GM21786 (cell line): ENCODE measurements at regions not wholly inside any gene's neighbourhood (a gene's known extent, or its start where the extent isn't known, plus 50 kb on each side); places are given as distances from the start of the nearest gene placed in this dataset.
"Not testable (repeated sequence)": the region's sequence is repeated elsewhere in the genome, so short reads cannot be mapped to it uniquely, and the experiment has no call there.

Experiments used
- ATAC-seq: cut with Tn5 transposase; IDR thresholded peaks from one replicate; pipeline ENCODE4 v1.9.1; 2021; ENCODE audit not compliant: unreplicated experiment

DNA sequence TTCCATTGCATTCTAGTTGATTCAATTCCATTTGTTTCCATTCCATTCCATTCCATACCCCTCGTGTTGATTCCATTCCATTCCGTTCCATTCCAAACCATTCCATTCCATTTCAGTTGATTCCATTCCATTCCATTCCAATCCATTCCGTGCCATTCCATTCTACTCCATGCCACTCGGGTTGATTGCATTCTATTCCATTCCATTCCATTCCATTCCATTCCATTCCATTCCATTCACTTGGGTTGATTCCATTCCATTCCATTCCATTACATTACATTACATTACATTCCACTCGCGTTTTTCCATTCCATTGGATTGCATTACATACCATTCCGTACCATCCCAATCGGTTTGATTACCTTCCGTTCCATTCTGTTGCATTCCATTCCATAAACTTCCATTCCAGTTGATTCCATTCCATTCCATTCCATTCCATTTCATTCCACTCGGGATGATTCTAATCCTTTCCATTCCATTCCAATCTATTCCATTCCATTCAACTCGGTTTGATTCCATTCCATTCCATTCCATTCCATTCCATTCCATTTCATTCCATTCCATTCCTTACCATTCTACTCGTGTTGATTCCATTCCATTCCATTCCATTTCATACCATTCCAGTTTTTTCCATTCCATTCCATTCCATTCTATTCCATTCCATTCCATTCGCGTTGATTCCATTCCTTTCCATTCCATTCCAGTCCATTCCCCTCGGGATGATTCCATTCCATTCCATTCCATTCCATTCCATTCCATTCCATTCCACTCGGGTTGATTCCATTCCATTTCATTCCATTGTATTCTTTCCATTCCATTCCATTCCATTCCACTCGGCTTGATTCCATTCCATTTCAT, 1140.4 kb downstream of the RPIA start:
- ATAC-seq: no peak

DNA sequence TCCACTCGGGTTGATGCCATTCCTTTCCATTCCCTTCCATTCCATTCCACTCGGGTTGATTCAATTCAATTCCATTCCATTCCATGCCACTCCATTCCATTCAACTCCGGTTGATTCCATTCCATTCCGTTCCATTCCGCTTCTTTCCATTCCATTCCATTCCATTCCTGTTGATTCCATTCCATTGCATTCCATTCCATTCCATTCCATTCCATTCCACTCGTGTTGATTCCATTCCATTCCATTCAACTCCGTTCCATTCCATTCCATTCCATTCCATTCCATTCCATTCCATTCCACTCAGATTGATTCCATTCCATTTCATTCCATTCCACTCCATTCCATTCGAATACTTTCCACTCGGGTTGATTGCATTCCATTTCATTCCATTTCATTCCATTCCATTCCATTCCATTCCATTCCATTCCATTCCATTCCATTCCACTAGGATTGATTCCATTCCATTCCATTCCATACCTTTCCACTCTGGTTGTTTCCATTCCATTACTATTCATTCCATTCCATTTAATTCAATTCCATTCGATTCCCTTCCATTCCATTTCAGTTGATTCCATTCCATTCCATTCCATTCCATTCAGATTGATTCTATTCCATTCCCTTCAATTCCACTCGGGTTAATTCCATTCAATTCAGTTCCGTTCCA, 1141.8 kb downstream of the RPIA start:
- peak; percentile 34 for ATAC-seq

DNA sequence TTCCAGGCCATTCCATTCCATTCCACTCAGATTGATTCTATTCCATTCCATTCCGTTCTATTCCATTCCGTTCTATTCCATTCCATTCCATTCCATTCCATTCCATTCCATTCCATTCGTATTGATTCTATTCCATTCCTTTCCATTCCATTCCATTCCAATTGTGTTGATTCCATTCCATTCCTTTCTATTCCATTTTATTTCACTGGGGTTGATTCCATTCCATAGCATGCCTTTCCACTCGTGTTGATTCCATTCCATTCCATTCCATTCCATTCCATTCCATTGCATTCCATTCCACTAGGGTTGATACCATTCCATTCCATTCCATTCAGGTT, 1142.3 kb downstream of the RPIA start:
- ATAC-seq: no peak

DNA sequence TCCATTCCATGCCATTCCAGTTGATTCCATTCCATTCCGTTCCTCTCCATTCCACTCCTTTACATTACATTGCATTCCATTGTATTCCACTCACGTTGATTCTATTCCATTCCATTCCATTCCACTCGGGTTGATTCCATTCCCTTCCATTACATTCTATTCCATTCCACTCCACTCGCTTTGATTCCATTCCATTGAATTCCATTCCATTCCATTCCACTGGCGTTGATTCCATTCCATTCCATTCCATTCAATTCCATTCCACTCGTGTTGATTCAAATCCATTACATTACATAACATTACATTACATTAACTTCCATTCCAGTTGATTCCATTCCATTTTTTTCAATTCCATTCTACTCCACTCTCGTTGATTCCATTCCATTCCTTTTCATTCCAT, 1142.8 kb downstream of the RPIA start:
- no peak for ATAC-seq

DNA sequence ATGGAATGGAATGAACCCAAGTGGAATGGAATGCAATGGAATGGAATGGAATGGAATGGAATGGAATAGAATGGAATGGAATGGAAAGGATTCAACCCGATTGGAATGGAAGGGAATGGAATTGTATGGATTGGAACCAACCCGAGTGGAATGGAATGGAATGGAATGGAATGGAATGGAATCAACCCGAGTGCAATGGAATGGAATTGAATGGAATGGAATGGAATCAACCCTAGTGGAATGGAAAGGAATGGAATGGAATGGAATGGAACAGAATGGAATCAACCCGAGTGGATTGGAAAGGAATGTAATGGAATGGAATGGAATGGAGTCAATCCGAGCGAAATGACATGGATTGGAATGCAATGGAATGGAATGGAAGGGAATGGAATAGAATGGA, 1144.9 kb downstream of the RPIA start:
- not testable (repeated sequence) for ATAC-seq

DNA sequence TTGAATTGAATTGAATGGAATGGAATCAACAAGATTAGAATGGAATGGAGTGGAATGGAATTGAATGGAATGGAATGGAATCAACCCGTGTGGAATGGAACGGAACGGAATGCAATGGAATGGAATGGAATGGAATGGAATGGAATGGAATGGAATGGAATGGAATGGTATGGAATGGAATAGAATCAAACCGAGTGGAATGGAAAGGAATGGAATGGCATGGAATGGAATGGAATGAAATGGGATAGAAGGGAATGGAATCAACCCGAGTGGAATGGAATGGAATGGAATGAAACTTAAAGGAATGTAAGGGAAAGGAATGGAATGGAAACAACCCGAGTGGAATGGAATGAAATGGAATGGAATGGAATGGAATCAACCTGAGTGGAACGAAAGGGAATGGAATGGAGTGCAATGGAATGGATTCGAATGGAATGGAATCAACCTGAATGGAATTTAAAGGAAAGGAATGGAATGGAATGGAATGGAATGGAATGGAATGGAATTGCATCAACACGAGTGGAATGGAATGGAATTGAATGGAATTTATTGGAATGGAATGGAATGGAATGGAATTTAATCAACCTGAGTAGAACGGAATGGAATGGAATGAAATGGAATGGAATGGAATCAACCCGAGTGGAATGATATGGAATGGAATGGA, 1146.6 kb downstream of the RPIA start:
- ATAC-seq: no peak

DNA sequence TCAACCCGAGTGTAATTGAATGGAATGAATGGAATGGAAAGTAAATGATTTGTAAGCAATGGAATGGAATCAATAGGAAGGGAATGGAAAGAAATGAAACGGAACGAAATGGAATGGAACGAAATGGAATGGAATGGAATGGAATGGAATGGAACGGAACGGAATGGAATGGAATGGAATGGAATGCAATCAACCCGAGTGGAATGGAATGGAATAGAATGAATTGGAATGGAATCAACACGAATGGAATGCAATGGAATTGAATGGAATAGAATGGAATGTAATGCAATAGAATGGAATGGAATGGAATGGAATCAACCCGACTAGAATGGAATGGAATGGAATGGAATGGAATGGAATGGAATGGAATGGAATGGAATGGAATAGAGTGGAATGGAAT, 1148.7 kb downstream of the RPIA start:
- ATAC-seq: not testable (repeated sequence)

DNA sequence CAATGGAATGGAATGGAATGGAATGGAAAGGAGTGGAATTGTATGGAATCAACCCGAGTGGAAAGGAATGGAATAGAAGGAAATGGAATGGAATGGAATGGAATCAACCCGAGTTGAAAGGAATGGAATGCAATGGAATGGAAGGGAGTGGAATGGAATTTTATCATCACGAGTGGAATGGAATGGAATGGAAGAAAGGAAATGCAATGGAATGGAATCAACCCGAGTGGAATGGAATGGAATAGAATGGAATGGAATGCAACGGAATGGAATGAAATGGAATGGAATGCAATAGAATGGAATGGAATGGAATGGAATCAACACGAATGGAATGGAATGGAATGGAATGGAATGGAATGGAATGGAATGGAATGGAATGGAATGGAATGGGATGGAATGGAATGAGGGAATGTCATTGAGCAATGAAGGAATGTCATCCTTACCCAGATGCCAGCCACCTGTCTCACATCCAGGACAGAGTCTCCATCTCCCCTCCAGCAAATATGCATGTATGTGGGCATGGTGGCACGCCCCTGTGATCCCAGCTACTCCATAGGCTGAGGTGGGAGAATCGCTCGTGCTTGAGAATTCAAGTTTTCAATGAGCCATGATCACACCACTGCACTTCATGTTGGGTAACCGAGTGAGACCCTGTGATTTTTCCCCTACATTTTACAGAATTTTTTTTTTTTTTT, 1149.5 kb downstream of the RPIA start:
- not testable (repeated sequence) for ATAC-seq

DNA sequence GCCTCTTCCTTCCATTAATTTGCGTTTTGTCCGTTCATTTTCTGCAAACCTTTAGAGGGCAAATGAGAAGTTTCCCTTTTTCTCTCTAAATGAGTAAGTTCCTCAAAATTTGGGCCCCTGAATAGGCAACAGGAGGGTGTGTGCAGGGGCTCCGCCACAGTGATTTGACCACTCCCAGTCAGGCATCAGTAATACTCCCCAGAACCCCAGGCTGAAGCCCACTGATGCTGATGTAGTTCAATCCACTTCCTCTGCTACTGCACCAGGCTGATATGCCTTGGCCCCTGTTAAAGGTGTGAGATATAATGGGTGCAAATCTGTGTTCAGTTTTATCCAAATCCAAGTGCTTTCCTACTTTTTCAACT, 1150.0 kb downstream of the RPIA start:
- no peak for ATAC-seq

DNA sequence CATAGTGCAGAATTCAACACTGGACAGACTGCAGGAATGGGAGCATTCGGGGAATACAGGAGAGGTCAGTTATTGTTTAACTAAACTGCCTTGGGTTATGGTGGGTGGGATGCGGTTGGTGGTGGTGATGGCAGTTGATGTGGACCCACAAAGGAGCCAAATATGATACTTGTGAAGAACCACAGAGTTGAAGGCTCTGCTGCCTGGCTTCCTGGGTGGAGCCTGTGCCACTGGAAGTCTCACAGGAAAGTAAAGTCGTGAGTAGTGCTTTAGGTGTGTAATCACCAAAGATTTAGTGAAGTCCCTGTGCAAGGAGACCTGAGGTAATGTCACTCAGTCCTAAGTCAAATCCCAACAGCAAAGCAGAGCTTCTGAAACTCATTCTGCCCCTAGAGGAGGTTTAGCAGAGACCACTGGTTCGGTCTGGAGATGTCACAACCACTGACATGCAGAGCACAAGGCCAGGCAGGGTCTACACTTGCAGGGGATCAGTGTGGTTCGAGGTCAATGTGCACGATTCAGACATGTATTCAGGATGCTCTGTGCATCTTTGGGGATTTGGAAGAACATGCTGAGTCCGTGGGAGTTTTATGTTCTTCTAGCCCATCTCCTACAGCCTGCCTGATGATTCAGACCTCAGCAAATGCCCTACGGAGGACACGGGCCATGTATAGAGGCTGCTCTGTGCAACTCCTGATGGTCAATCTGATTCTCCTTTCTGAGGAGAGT, 1150.9 kb downstream of the RPIA start:
- no peak for ATAC-seq

DNA sequence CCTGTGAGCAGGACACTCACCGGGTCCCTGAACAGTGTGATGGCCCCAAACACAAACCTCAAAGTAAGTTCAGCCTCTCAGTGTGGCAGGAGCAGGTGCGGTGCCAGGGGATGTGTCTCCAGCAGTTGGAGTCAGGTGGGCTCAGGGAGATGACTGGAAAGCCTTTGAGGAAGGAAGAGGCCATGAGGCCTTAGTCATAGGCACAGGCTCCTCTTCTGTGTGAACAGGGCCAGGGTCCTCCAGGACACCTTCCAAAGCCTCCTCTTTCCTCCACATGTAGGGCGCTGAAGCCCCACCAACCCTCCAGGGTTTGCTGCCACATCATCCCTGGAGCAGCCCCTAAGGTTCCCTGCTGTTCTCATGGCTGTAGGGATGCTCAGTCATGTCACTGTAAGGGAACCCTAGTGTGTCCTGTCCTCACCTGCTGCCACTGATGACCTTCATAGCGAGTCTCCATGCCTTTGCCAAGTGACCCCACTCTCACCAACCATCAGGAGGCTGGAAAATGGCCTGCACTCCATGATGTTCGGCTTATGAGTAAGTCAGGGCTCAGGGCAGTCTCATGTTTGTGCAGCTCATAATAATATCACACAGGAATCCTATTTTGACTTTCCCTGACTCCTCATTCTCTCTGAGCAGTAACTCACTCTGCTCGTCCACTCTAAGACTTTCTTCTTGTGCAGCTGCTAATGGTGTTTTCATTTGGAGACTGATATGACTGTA, 1152.9 kb downstream of the RPIA start:
- ATAC-seq: no peak

DNA sequence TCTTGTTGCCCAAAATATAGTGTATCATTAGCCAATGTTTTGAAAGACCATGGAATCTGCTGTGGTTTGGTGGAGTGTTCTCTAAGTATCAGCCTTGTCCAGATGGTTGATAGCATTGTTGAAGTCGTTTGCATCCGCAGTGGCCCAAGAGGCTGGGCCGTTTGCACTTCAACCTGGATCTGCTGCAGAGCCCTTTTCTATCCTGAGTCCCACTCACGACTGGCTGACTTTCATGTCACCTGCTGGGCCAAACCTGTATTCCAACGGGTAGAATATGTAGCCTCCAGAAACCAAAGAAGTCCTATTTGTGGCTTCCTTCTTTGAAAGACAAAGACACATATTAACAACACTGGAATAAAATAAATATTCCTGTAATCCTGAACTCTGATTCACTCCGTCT, 1154.1 kb downstream of the RPIA start:
- ATAC-seq: no peak

DNA sequence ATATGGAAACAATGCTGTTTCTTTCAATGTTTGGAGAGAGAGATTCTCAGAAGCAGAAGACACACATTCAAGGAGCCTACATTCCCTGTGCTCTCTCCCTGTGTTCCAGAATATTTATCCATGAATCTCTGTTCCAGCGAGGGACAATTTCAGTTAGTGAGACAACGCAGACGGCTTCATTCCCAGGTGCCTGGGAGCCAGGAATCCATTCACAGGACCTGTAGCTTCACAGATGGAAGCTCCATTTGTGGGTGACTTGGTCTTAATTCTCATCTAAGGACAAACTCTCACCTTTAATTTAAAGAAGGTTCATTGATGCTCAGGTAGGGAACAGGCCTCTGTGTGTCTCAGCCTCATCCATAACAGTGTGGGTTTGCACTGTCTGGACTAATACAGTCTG, 1156.6 kb downstream of the RPIA start:
- ATAC-seq: no peak

DNA sequence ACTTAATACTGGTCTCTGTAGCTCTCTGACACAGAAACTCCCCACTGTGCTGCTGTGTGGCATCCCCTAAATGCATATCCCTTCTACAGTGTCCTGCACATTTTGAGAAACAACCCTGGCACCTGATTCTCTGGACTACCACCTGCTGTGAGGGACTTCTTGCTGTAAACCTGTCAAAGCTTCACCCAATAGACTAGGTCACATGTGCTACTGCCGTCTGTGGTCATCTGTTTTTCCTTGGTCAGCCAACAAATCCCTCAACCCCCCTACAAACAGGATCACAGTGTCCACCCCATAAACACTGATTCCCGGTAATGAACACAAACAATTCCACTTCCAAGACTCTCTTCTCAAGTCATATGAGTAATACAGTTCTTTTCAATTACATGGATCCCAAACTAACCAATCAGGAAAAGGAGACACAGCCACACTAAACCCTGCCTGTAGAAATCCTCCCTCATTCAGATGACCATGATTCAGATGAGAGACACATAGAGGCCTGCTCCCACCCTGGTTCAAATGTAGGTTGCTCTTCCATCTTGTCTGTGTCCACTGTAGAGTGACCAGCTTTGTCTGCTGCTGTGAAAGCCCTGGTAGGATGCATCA, 1157.4 kb downstream of the RPIA start:
- no peak for ATAC-seq

DNA sequence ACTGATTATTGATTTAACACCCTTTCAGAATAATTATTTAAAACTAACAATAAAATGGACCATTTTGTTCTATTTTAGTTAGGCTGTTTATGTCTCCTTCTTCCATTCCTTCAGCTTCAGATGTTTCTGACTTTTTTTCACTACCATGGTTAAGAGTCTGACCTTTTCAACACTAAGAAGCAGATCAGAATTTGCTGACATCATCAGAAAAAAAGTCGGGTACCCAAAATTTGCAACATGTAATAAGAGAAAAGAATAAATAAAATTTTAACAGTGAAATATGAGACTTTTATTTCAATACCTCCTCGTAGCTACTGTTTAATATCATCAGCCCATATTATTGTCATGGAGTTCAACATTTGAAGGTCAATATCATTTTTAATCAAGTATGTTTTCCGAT, 1158.3 kb downstream of the RPIA start:
- no peak for ATAC-seq

DNA sequence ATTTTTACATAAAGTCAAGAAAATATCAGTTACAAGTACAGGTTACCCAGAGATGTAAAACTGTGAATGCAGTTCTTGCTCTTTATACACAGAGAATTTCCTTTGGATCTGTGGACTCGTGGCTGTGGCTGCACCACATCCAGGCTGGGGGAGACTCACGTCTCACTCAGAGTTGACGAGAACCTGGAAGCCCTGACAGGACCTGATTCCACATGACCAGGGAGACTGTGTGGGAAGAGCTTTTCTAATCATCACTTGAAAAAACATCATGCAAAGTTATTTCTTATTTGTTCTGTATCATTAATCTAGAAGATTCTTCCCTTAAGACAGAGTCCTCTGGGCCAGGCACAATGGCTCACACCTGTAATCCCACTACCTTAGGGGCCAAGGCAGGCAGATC, 1159.0 kb downstream of the RPIA start:
- no peak for ATAC-seq

DNA sequence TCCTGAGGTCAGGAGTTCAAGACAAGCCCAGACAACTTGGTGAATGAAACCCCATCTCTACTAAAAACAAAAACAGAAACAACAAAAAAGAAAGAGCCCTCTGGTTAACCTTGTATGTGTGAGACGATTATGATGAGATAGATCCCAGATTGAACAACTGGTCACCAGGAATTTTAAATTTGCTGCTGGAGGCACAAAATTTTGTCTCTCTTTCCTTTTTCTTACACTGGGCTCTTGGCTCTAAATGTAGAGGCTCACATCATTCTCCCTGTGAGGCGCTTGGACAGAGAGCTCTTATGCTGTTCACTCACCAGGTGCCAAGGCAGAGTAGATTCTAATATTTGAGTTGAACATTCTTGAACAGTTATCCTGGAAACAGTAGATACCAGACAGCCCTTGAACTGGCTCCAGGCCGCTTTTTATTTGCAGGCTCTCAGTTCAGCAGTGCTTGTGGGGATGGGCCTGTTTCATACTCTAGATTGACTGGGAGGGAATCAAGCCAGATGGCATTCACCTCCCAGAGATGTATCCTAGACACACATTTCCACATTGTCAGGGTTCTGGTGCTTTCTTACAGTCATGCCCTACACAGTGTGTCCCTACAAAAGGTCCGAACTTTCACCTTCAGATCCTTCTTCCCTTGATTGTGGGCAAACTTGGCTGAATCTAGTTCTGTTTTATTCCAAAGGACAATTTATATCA, 1159.6 kb downstream of the RPIA start:
- ATAC-seq: no peak

DNA sequence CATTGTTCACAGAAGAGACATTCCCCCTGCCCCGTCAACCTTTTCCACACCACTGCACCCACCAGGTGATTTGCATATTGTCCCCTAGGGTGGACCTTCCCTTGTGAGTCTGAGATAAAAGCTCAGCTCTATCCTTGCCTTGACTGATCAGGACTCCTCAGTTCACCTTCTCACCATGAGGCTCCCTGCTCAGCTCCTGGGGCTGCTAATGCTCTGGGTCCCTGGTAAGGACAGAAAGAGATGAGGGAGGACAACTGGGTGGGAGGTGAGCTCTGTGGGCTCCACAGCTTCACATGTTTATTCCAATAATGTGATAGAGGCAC, 1160.1 kb downstream of the RPIA start:
- no peak for ATAC-seq

DNA sequence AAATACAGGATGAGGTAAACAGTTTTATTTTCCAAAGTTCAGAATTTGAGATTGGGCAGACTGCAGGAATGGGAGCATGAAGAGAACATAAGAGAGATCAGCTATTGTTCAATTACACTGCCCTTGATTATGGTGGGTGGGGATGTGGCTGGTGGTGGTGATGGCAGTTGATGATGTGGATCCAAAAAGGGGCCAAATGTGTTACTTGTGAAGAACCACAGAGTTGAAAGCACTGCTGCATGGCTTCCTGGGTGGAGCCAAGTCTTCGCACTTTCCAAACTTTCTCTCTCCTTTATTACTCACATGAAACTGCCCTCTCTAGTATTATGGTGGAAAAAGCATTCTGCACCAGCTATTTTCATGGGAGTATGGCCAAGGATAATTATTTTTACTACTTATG, 1162.0 kb downstream of the RPIA start:
- not testable (repeated sequence) for ATAC-seq
